ENCODE measurements at regions not wholly inside any gene's neighbourhood (a gene's known extent, or its start where the extent isn't known, plus 50 kb on each side); places are given as distances from the start of the nearest gene placed in this dataset.

DNA sequence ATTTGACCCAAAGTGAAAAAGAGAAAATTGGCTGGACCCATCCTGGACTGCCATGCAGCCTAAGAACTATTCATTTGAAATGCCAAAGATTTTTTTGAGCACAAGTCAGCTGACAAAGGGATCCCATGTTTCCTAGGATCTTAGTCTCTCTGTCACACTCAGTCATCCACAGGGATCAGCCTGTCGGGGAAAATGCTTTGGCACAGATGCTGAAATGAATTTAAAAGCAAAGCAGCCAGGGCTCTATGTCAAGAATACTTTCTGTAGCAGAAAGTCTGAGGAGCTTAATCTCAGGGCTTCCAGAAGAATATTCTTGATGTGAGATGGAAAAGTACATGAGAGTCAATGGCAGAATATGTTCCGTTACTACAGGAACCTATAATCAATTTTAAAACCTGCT, 1900.8 kb downstream of the MRPL39 start:
- H3K36me3 ChIP-seq (ENCODE audit: control insufficient read depth, insufficient read depth, low read length), result no peaks in the 10 kb centered on the region
- H3K9ac ChIP-seq (ENCODE audit: low read depth, low read length), result no peak overlapping the region
- no peaks in the 10 kb centered on the region for H3K27me3 ChIP-seq (ENCODE audit: control insufficient read depth, insufficient read depth, low read length)
- no peaks in the 10 kb centered on the region for H3K4me1 ChIP-seq (ENCODE audit: control insufficient read depth, insufficient read depth, low read length)
- no peak overlapping the region for H3K4me3 ChIP-seq (ENCODE audit: low read depth, low read length)
- H3K9me3 ChIP-seq (ENCODE audit: control insufficient read depth, insufficient read depth, low read length), result peaks cover 14% of the 10 kb centered on the region

DNA sequence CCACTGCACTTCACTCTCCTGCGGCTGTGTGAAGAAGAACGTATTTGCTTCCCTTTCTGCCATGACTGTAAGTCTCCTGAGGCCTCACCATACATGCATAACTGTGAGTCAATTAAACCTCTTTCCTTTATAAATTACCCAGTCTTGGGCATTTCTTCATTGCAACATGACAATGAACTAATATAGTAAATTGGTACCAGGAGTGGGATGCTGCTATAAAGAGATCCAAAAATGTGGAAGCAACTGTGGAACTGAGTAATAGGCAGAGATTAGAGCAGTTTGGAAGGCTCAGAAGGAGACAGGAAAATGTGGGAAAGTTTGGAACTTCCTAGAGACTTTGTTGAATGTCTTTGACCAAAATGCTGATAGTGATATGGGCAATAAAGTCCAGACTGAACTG, 1907.9 kb downstream of the MRPL39 start:
- H3K9ac ChIP-seq (ENCODE audit: low read depth, low read length), result no peak overlapping the region
- H3K9me3 ChIP-seq (ENCODE audit: control insufficient read depth, insufficient read depth, low read length), result peaks cover 43% of the 10 kb centered on the region
- no peaks in the 10 kb centered on the region for H3K4me1 ChIP-seq (ENCODE audit: control insufficient read depth, insufficient read depth, low read length)
- no peak overlapping the region for H3K4me3 ChIP-seq (ENCODE audit: low read depth, low read length)
- H3K36me3 ChIP-seq (ENCODE audit: control insufficient read depth, insufficient read depth, low read length), result no peaks in the 10 kb centered on the region
- H3K27me3 ChIP-seq (ENCODE audit: control insufficient read depth, insufficient read depth, low read length), result no peaks in the 10 kb centered on the region

DNA sequence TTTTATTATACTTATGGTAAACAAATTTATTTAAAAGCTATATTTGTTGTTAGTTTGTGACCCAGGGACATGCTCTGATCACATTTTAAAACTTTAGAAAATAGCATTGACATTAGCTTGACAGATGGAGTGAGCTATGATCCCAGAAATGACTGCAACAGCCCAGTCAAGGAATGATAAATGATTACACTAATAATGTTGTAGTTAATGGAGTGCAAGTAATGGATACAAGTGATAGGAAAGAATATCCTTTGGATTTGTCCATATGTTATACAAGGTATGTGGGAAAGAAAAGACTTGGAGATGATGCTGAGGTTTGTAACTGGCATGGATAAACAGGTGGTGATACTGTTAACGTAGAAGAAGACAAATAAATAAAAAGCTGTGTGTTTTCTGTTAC, 1908.7 kb downstream of the MRPL39 start:
- no peak overlapping the region for H3K4me3 ChIP-seq (ENCODE audit: low read depth, low read length)
- no peaks in the 10 kb centered on the region for H3K27me3 ChIP-seq (ENCODE audit: control insufficient read depth, insufficient read depth, low read length)
- no peaks in the 10 kb centered on the region for H3K36me3 ChIP-seq (ENCODE audit: control insufficient read depth, insufficient read depth, low read length)
- no peak overlapping the region for H3K9ac ChIP-seq (ENCODE audit: low read depth, low read length)
- no peaks in the 10 kb centered on the region for H3K4me1 ChIP-seq (ENCODE audit: control insufficient read depth, insufficient read depth, low read length)
- peaks cover 41% of the 10 kb centered on the region for H3K9me3 ChIP-seq (ENCODE audit: control insufficient read depth, insufficient read depth, low read length)

DNA sequence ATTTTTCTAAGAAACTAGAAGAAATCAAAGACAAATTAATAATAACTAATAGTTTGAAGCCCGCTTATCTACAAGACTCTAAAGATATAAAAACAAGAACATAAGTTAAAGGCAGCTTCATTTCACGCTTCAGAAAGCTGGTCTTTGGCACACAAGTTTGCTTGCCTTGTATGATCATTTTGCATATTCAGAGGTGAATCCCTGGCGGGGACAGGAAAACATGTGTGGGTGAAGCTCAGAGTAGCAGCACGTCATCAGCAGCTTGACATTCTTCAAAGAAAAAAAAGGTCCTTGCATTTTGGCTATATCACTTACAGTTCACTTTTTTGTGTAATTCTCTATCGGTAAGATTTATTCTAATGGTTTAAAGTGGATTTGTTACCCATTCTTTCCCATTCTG, 1911.8 kb downstream of the MRPL39 start:
- Histone ChIP-seq H3K4me1 (ENCODE audit: control insufficient read depth, insufficient read depth, low read length) (no peaks in the 10 kb centered on the region), H3K4me3 (ENCODE audit: low read depth, low read length) (no peak overlapping the region), H3K36me3 (ENCODE audit: control insufficient read depth, insufficient read depth, low read length) (no peaks in the 10 kb centered on the region), H3K9me3 (ENCODE audit: control insufficient read depth, insufficient read depth, low read length) (peaks cover 27% of the 10 kb centered on the region), H3K27me3 (ENCODE audit: control insufficient read depth, insufficient read depth, low read length) (no peaks in the 10 kb centered on the region), H3K9ac (ENCODE audit: low read depth, low read length) (no peak overlapping the region)

DNA sequence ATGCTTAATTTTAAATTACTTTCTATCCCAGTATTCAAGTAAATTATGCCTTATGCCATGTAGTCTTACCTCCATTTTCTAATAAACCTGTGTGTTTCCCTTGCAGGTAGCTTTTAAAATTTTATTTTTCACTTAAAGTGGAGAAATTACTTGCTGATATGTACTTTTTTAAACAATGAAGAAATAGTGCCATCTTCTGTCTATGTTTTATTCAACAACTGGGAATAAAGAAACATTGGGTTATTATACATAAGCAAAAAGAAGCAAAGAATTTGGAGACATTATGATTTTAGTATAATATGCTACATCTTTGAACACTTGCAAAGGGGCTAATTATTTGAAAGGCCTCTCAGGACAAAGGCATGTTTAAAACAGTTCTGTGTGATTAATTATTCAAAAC, 1912.9 kb downstream of the MRPL39 start:
- Histone ChIP-seq H3K4me1 (ENCODE audit: control insufficient read depth, insufficient read depth, low read length) (no peaks in the 10 kb centered on the region), H3K9me3 (ENCODE audit: control insufficient read depth, insufficient read depth, low read length) (peaks cover 17% of the 10 kb centered on the region), H3K9ac (ENCODE audit: low read depth, low read length) (no peak overlapping the region), H3K4me3 (ENCODE audit: low read depth, low read length) (no peak overlapping the region), H3K27me3 (ENCODE audit: control insufficient read depth, insufficient read depth, low read length) (no peaks in the 10 kb centered on the region), H3K36me3 (ENCODE audit: control insufficient read depth, insufficient read depth, low read length) (no peaks in the 10 kb centered on the region)

DNA sequence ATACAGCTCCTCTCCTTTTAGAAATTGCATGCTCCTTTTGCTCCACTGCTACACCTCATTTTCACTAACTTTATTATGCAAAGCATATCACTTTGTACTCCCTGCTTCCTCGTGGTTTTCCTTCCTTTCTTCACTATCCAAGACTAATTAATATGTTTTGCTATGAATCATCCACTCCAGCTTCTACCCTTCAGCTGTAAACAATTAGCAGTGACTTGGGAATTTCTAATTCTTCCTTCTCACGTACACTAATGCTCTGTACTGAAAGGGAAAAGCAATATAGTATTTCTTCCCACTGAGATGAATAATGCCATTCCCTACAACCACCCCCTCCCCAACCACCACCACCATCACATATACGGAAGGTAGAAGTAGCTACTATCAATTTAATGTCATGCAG, 1917.0 kb downstream of the MRPL39 start:
- no peak overlapping the region for H3K4me3 ChIP-seq (ENCODE audit: low read depth, low read length)
- peaks cover 14% of the 10 kb centered on the region for H3K9me3 ChIP-seq (ENCODE audit: control insufficient read depth, insufficient read depth, low read length)
- H3K36me3 ChIP-seq (ENCODE audit: control insufficient read depth, insufficient read depth, low read length), result no peaks in the 10 kb centered on the region

DNA sequence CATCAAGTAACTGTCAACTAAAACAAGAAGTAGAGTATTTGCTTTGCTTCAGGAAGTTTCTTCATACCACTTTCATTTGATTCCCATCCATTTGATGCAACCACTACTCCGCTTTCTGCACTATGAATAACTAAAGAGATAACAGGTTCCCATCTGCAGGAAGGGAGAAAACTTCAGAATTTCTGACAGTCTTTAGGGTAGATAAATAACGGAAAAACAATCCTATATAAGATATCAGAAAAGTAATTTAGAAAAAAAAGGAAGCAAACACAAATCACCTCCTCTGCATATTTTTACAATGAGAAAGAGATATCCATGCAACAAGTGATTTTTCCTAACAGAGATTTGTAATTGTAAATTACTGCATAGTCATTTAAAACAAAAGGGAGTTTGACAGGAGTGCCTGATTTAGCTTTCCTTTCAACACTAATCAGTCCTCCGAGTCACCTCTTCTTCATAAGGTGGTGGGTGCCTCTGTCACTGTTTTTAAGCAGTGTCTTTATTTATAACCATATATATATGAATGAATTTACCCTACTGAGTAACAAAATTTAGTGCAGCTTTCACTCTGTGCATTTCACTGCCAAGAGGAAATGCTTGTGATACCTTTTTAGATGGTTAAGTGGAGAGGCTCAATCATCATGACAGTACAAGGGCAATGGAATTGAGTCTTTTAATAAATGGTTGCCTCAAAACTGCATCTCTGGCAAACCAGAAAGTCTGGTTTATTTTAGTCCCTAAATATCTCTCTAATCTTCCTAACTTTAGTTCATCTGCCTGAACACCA, 1920.4 kb downstream of the MRPL39 start:
- Histone ChIP-seq H3K9me3 (ENCODE audit: control insufficient read depth, insufficient read depth, low read length) (peaks cover 16% of the 10 kb centered on the region), H3K4me1 (ENCODE audit: control insufficient read depth, insufficient read depth, low read length) (no peaks in the 10 kb centered on the region), H3K9ac (ENCODE audit: low read depth, low read length) (no peak overlapping the region), H3K4me3 (ENCODE audit: low read depth, low read length) (no peak overlapping the region), H3K36me3 (ENCODE audit: control insufficient read depth, insufficient read depth, low read length) (no peaks in the 10 kb centered on the region), H3K27me3 (ENCODE audit: control insufficient read depth, insufficient read depth, low read length) (no peaks in the 10 kb centered on the region)

More for the DNA sequence above, 1917.0 kb downstream of the MRPL39 start:
- Histone ChIP-seq H3K4me1 (ENCODE audit: control insufficient read depth, insufficient read depth, low read length) (no peaks in the 10 kb centered on the region), H3K27me3 (ENCODE audit: control insufficient read depth, insufficient read depth, low read length) (no peaks in the 10 kb centered on the region), H3K9ac (ENCODE audit: low read depth, low read length) (no peak overlapping the region)

DNA sequence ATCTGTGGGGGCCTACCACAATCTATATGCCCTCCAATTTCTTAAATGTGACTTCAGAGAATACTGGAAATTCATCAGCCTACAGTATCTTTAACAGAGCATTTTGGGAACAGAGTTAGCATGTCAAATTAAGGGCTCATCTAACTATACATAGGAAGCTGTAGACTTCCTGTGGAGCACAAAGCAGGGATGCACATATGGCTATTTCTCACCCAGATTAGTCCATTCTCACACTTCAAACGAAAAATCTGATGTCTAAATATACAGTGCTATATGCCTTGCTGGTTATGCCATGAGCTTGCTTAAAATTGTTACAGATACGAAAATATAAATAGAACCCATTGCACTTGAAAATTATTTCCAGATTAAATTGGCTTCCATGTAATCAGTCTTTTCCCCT, 1922.8 kb downstream of the MRPL39 start:
- no peak overlapping the region for H3K9ac ChIP-seq (ENCODE audit: low read depth, low read length)
- H3K36me3 ChIP-seq (ENCODE audit: control insufficient read depth, insufficient read depth, low read length), result no peaks in the 10 kb centered on the region
- H3K4me3 ChIP-seq (ENCODE audit: low read depth, low read length), result no peak overlapping the region
- no peaks in the 10 kb centered on the region for H3K4me1 ChIP-seq (ENCODE audit: control insufficient read depth, insufficient read depth, low read length)
- H3K9me3 ChIP-seq (ENCODE audit: control insufficient read depth, insufficient read depth, low read length), result peaks cover 21% of the 10 kb centered on the region
- no peaks in the 10 kb centered on the region for H3K27me3 ChIP-seq (ENCODE audit: control insufficient read depth, insufficient read depth, low read length)

DNA sequence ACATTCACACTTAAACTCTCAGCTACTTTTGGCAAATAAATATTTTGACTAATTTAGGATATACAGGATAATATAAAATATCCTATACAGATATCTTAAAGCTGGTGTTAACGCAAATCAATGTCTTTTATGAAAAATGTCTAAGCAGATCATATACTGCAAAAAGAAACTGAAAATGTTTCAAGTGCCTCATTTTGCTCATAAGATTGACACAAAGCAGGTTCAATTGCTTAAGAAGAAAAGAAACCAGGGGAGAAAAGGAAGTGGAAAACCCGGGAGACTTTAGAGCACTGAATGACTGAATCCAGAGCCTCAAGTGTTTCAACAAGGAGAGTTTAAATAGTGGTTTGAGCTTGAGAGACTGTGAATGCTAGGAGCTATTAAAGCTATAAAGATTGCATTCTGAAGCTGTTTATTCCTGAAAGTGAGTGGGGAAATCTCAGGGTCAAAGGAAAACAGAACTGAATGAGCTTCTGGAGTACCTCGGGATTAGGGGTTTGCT, 1943.0 kb downstream of the MRPL39 start:
- Histone ChIP-seq H3K9me3 (ENCODE audit: control insufficient read depth, insufficient read depth, low read length) (peaks cover 7% of the 10 kb centered on the region), H3K36me3 (ENCODE audit: control insufficient read depth, insufficient read depth, low read length) (no peaks in the 10 kb centered on the region), H3K9ac (ENCODE audit: low read depth, low read length) (no peak overlapping the region), H3K27me3 (ENCODE audit: control insufficient read depth, insufficient read depth, low read length) (no peaks in the 10 kb centered on the region), H3K4me1 (ENCODE audit: control insufficient read depth, insufficient read depth, low read length) (no peaks in the 10 kb centered on the region), H3K4me3 (ENCODE audit: low read depth, low read length) (no peak overlapping the region)

DNA sequence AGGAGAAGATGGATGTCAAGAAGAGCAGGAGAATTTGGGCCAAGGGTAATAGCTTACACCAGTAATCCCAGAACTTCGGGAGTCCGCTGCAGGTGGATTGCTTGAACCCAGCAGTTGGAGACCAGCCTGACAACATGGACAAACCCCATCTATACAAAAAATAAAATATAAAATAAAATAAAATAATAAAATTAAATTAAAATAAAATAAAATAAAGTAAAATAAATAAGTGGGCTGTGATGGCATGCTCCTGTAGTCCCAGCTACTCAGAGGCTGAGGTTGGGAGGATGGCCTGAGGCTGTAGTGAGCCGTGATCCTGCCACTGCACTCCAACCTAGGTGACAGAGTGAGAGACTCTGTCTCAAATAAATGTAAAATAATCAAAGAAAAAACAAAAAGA, 1946.7 kb downstream of the MRPL39 start:
- H3K9me3 ChIP-seq (ENCODE audit: control insufficient read depth, insufficient read depth, low read length), result peaks cover 15% of the 10 kb centered on the region
- no peaks in the 10 kb centered on the region for H3K4me1 ChIP-seq (ENCODE audit: control insufficient read depth, insufficient read depth, low read length)

DNA sequence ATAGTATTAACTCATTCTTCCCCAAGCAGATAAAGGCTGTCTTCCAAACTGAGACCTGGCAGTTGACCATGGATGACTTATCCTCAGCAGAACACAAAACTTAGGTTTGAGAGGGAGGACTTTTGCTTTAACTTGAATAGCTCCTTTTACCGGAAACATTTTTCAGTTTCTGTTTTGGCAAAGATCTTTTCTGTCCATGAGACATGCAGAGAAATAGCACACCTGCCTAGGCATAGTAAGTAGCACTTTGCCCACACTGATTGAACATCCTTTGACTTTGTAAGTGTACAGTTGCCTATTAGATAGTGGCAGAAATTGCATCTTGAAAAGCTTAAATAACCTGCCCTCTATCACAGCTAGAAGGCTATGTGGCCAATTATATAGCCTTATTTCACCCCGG, 1962.5 kb downstream of the MRPL39 start:
- no peaks in the 10 kb centered on the region for H3K36me3 ChIP-seq (ENCODE audit: control insufficient read depth, insufficient read depth, low read length)
- no peak overlapping the region for H3K9ac ChIP-seq (ENCODE audit: low read depth, low read length)
- no peaks in the 10 kb centered on the region for H3K27me3 ChIP-seq (ENCODE audit: control insufficient read depth, insufficient read depth, low read length)
- no peaks in the 10 kb centered on the region for H3K4me1 ChIP-seq (ENCODE audit: control insufficient read depth, insufficient read depth, low read length)
- H3K4me3 ChIP-seq (ENCODE audit: low read depth, low read length), result no peak overlapping the region
- peaks cover 16% of the 10 kb centered on the region for H3K9me3 ChIP-seq (ENCODE audit: control insufficient read depth, insufficient read depth, low read length)

More for the DNA sequence above, 1946.7 kb downstream of the MRPL39 start:
- Histone ChIP-seq H3K9ac (ENCODE audit: low read depth, low read length) (no peak overlapping the region), H3K4me3 (ENCODE audit: low read depth, low read length) (no peak overlapping the region), H3K27me3 (ENCODE audit: control insufficient read depth, insufficient read depth, low read length) (no peaks in the 10 kb centered on the region), H3K36me3 (ENCODE audit: control insufficient read depth, insufficient read depth, low read length) (no peaks in the 10 kb centered on the region)

DNA sequence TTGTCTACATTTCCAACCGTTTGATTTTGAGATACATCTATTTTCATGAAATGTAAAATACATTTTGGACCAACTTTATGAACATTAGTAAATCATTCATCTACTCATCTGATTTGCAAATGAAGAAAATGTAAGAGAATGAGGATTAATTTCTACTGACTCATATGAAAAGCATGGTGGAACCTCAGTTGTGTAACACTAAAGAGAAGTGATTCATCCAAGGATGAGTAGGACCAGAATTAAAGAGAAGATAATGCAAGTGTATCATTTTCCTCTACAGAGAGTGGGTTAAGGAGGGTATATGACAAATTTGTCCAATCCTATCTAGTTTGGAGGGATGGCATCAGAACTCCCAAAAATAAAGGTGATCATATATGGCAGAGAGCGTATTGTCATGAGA, 1967.6 kb downstream of the MRPL39 start:
- Histone ChIP-seq H3K9ac (ENCODE audit: low read depth, low read length) (no peak overlapping the region), H3K27me3 (ENCODE audit: control insufficient read depth, insufficient read depth, low read length) (no peaks in the 10 kb centered on the region), H3K36me3 (ENCODE audit: control insufficient read depth, insufficient read depth, low read length) (no peaks in the 10 kb centered on the region), H3K9me3 (ENCODE audit: control insufficient read depth, insufficient read depth, low read length) (peaks cover 13% of the 10 kb centered on the region), H3K4me1 (ENCODE audit: control insufficient read depth, insufficient read depth, low read length) (no peaks in the 10 kb centered on the region), H3K4me3 (ENCODE audit: low read depth, low read length) (no peak overlapping the region)
